PC-9 (cell line): ENCODE measurements at regions not wholly inside any gene's neighbourhood (a gene's known extent, or its start where the extent isn't known, plus 50 kb on each side); places are given as distances from the start of the nearest gene placed in this dataset.

Experiments used
- BruUV-seq: library from RNA; stranded (reverse); fragments of 400-500 nt; replicated peaks from 2 replicates; lab custom pipeline; 2021; lab: Mats Ljungman, UMichigan
- CTCF ChIA-PET: fragments of 300-600 bp; sonication (Branson Sonifier 250); formaldehyde crosslinking; loops from one replicate; lab custom pipeline; 2022; ENCODE audit warnings: antibody characterized with exemption; lab: Charles Lee
- POLR2A ChIA-PET: fragments of 300-600 bp; sonication (Branson Sonifier 250); formaldehyde crosslinking; loops from one replicate; lab custom pipeline; 2022; ENCODE audit warnings: antibody characterized with exemption; ENCODE audit not compliant: unreplicated experiment; lab: Charles Lee
- DNase-seq, 2 experiments: peaks; one replicate each; pipeline versions ENCODE4 v3.0.0 to v3.0.0-alpha.2; 2015 to 2022; ENCODE audit warnings: mixed read lengths in 1 of 2
- H2AFZ ChIP-seq: fragments of 200-600 bp; sonication (generic); 2 replicates; pipeline ENCODE4 v1.8.1; 2017; ENCODE audit warnings: antibody characterized with exemption
- H3F3A ChIP-seq: fragments of 200-600 bp; sonication (generic); 2 replicates; pipeline ENCODE4 v1.8.1; 2017; ENCODE audit warnings: antibody characterized with exemption, mild to moderate bottlenecking, low read depth; ENCODE audit not compliant: insufficient read depth
- H3K27ac ChIP-seq: fragments of 200-600 bp; sonication (generic); 2 replicates; pipeline ENCODE4 v1.6.1; 2016; ENCODE audit warnings: mixed run types
- H3K27me3 ChIP-seq: fragments of 200-600 bp; sonication (generic); 2 replicates; pipeline ENCODE4 v1.6.1; 2016; ENCODE audit warnings: low read depth, mixed run types; ENCODE audit not compliant: insufficient read depth
- H3K36me3 ChIP-seq: fragments of 200-600 bp; sonication (generic); 2 replicates; pipeline ENCODE4 v1.6.1; 2016; ENCODE audit warnings: low read depth, mixed run types
- H3K4me1 ChIP-seq: fragments of 200-600 bp; sonication (generic); replicated peaks from 2 replicates; pipeline ENCODE4 v1.6.1; 2016; ENCODE audit warnings: mixed run types; ENCODE audit not compliant: insufficient read depth
- H3K4me2 ChIP-seq: fragments of 200-600 bp; sonication (generic); 2 replicates; pipeline ENCODE4 v1.6.1; 2017; ENCODE audit warnings: mixed run types
- H3K4me3 ChIP-seq: fragments of 200-600 bp; sonication (generic); 2 replicates; pipeline ENCODE4 v1.6.1; 2016; ENCODE audit warnings: mixed run types
- H3K79me2 ChIP-seq: fragments of 200-600 bp; sonication (generic); 2 replicates; pipeline ENCODE4 v1.6.1; 2017; ENCODE audit warnings: low read depth, mixed run types
- H3K9me2 ChIP-seq: fragments of 200-600 bp; sonication (generic); 2 replicates; pipeline ENCODE4 v1.8.1; 2017; ENCODE audit warnings: mild to moderate bottlenecking; ENCODE audit not compliant: insufficient read depth
- H3K9me3 ChIP-seq: fragments of 200-600 bp; sonication (generic); 2 replicates; pipeline ENCODE4 v1.8.1; 2016; ENCODE audit warnings: low read depth; ENCODE audit not compliant: insufficient read depth
- H4K20me1 ChIP-seq: fragments of 200-600 bp; sonication (generic); 2 replicates; pipeline ENCODE4 v1.8.1; 2017; ENCODE audit not compliant: insufficient read depth
- EZH2 ChIP-seq: fragments of 200-600 bp; sonication (generic); IDR thresholded peaks from 2 replicates; pipeline ENCODE4 v1.8.0; 2017; ENCODE audit warnings: antibody characterized with exemption, low read depth
- intact Hi-C: fragments of 100-400 bp; cut with micrococcal nuclease; formaldehyde crosslinking; loops from one replicate; pipeline ENCODE4 v1.10.0; 2022; ENCODE audit not compliant: unreplicated experiment
- TF ChIP-seq, protein P1 (sequence below): fragments of 200-600 bp; sonication (generic); conservative IDR thresholded peaks from 2 replicates; pipeline ENCODE4 v1.6.1; 2017; ENCODE audit warnings: mixed run types, antibody characterized with exemption, mild to moderate bottlenecking, moderate library complexity

DNA sequence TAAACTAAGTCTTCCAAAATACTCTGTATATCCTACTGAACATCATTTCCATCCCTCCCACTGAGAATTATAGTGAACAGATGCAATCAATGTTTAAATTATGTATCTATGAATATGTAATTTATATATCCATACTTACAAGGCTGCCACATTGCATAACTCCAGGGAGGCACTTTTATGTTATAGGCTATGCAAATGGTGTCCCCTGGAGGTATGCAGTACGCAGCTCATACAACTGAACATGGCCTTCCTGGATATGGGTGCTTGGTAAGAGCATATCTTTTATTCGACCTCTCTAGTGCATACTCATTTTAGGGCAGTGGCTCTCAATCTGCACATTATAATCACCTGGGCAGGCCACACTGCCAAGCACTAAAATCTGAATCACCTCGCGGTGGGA, 127.3 kb downstream of the BANF2 start:
- no peak overlapping the region for H3K4me3 ChIP-seq
- TF ChIP-seq EZH2: no peak
- TF ChIP-seq, protein P1, sequence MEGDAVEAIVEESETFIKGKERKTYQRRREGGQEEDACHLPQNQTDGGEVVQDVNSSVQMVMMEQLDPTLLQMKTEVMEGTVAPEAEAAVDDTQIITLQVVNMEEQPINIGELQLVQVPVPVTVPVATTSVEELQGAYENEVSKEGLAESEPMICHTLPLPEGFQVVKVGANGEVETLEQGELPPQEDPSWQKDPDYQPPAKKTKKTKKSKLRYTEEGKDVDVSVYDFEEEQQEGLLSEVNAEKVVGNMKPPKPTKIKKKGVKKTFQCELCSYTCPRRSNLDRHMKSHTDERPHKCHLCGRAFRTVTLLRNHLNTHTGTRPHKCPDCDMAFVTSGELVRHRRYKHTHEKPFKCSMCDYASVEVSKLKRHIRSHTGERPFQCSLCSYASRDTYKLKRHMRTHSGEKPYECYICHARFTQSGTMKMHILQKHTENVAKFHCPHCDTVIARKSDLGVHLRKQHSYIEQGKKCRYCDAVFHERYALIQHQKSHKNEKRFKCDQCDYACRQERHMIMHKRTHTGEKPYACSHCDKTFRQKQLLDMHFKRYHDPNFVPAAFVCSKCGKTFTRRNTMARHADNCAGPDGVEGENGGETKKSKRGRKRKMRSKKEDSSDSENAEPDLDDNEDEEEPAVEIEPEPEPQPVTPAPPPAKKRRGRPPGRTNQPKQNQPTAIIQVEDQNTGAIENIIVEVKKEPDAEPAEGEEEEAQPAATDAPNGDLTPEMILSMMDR: no peak
- H3K27me3 ChIP-seq: no peaks in the 10 kb centered on the region
- ChIA-PET POLR2A (no interaction called here), CTCF (no interaction called here)
- no peaks in the 10 kb centered on the region for H3K79me2 ChIP-seq
- no peak overlapping the region for H2AFZ ChIP-seq
- no peaks in the 10 kb centered on the region for H3K4me1 ChIP-seq
- H3K9me2 ChIP-seq: no peaks in the 10 kb centered on the region
- H3K9me3 ChIP-seq: no peaks in the 10 kb centered on the region
- no peak for DNase-seq
- intact Hi-C loops: no loop called here
- no peak overlapping the region for H3K27ac ChIP-seq
- BruUV-seq: no TSS peak
- H4K20me1 ChIP-seq: no peaks in the 10 kb centered on the region
- no peaks in the 10 kb centered on the region for H3F3A ChIP-seq
- H3K36me3 ChIP-seq: no peaks in the 10 kb centered on the region
- H3K4me2 ChIP-seq: no peak overlapping the region

DNA sequence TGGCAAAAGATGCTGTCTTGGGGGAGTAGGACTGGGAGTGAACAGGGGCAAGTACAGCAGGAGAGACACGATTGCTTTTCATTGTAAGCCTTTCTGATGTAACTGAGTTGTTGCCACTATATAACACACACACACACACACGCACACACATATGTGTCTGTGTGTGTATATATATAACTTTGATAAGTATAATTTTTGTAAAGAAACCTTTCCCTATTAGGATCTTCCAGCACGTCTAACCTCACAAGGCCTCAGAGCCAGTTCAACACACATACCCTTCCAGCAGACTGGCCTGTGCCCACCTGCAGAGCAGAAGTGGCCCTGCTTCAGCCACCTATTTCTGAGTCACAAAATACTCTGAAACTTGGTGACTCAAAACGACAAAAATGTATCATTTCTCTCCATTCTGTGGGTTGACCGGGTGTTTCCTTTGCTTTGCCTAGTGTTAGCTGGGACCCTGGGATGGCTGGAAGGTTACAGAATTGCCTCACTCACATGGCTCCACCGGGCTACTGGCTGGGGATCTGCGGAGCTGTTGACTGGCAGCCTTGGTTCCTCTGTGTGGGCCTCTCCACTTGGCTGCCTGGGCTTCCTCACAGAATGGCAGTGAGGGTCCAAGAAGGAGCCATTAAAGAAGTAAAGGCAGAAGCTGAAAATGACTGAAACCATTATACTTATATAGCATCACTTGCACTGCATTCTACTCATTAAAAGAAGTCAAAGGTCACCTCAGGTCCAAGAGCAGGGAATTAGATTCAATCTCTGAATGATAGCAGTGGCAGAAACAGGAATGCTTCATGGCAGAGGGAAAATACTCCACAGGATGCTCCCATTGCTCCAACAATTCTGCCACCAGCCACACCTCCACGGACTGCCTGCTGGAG, 126.4 kb downstream of the BANF2 start:
- Histone ChIP-seq H3K9me3 (no peaks in the 10 kb centered on the region), H3F3A (no peaks in the 10 kb centered on the region), H3K27ac (no peak overlapping the region), H3K27me3 (no peaks in the 10 kb centered on the region), H2AFZ (no peak overlapping the region), H4K20me1 (no peaks in the 10 kb centered on the region), H3K4me2 (no peak overlapping the region), H3K36me3 (no peaks in the 10 kb centered on the region), H3K4me3 (no peak overlapping the region), H3K79me2 (no peaks in the 10 kb centered on the region), H3K4me1 (0 out of 2 replicates have a peak, but pooled peaks cover 3% of the 10 kb centered on the region), H3K9me2 (no peaks in the 10 kb centered on the region)
- no TSS peak for BruUV-seq
- TF ChIP-seq EZH2: no peak
- TF ChIP-seq, protein P1: no peak
- intact Hi-C loops: no loop called here
- DNase-seq: no peak
- POLR2A ChIA-PET: no interaction called here
- CTCF ChIA-PET: no interaction called here

DNA sequence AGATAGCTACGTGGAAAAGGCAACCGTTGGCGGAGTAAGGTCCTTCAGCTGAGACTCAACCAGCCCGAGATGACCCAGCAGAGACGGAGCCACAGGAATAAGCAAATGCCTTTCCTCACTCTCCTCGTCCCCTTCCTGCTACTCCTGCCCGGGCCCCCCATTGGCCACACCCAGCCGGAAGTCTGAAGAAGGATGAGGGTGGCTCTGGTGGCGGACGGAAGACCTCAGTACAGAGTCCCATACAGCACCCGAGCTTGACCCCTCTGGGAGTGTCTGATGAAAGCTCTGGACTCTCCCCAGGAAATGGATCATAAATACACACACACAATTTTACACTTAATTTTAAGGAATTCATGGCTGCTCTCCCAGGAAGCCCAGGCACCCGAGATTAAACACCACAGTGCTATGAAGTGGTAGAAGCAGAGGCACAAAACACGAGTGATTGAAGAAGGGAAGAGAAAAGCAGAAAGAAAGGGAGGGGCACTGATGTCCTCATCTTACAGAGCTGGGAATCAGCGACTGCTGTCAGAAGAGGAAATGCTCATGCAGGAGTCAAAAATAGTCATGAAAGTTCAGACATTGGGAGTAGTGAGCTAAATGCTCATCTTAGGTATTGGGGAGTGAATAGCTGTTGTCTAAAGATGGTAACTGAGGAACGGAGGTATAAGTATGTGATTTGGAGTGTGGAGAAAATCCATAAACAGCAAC, 125.6 kb downstream of the BANF2 start:
- intact Hi-C loops: no loop called here
- CTCF ChIA-PET: no interaction called here
- Histone ChIP-seq H3K4me3 (no peak overlapping the region), H2AFZ (no peak overlapping the region), H3K36me3 (no peaks in the 10 kb centered on the region), H3F3A (no peaks in the 10 kb centered on the region), H3K79me2 (no peaks in the 10 kb centered on the region), H3K27ac (no peak overlapping the region), H3K9me3 (no peaks in the 10 kb centered on the region), H3K9me2 (no peaks in the 10 kb centered on the region), H3K4me2 (no peak overlapping the region), H3K27me3 (no peaks in the 10 kb centered on the region), H4K20me1 (no peaks in the 10 kb centered on the region), H3K4me1 (0 out of 2 replicates have a peak, but pooled peaks cover 3% of the 10 kb centered on the region)
- BruUV-seq: no TSS peak
- POLR2A ChIA-PET: no interaction called here
- TF ChIP-seq, protein P1: no peak
- TF ChIP-seq EZH2: no peak
- DNase-seq: no peak
